H9 (cell line): ENCODE measurements at regions not wholly inside any gene's neighbourhood (a gene's known extent, or its start where the extent isn't known, plus 50 kb on each side); places are given as distances from the start of the nearest gene placed in this dataset.

Experiments
- DNase-seq: peaks from one replicate; pipeline ENCODE4 v3.0.0-alpha.2; 2017
- H2AFZ ChIP-seq: one replicate; pipeline ENCODE4 v1.6.1; 2013; ENCODE audit warnings: mild to moderate bottlenecking, low read length, control low read depth, moderate library complexity
- H2AK5ac ChIP-seq: 2 replicates; pipeline ENCODE4 v1.6.1; 2013; ENCODE audit warnings: low read length, control low read depth, mixed read lengths; ENCODE audit not compliant: insufficient read length
- H2BK120ac ChIP-seq: one replicate; pipeline ENCODE4 v1.6.1; 2013; ENCODE audit warnings: low read depth, mild to moderate bottlenecking, low read length, control low read depth, inconsistent platforms; ENCODE audit not compliant: poor library complexity, severe bottlenecking
- H2BK12ac ChIP-seq: 2 replicates; pipeline ENCODE4 v1.6.1; 2013; ENCODE audit warnings: low read length, control low read depth, mixed read lengths, low read depth; ENCODE audit not compliant: insufficient read length
- H2BK15ac ChIP-seq: 2 replicates; pipeline ENCODE4 v1.6.1; 2013; ENCODE audit warnings: low read depth, low read length, control low read depth
- H2BK20ac ChIP-seq: one replicate; pipeline ENCODE4 v1.6.1; 2013; ENCODE audit warnings: low read depth, mild to moderate bottlenecking, low read length, control low read depth, inconsistent platforms; ENCODE audit not compliant: poor library complexity, severe bottlenecking
- H2BK5ac ChIP-seq: 2 replicates; pipeline ENCODE4 v1.6.1; 2013; ENCODE audit warnings: low read length, control low read depth, mixed read lengths; ENCODE audit not compliant: insufficient read length
- H3K14ac ChIP-seq: 2 replicates; pipeline ENCODE4 v1.6.1; 2013; ENCODE audit warnings: low read length, control low read depth; ENCODE audit not compliant: insufficient read depth
- H3K18ac ChIP-seq: 2 replicates; pipeline ENCODE4 v1.6.1; 2013; ENCODE audit warnings: low read depth, mild to moderate bottlenecking, mixed read lengths, low read length, control low read depth; ENCODE audit not compliant: insufficient read length
- H3K23ac ChIP-seq: 2 replicates; pipeline ENCODE4 v1.6.1; 2013; ENCODE audit warnings: low read length, control low read depth, mixed read lengths, low read depth; ENCODE audit not compliant: insufficient read length
- H3K23me2 ChIP-seq: 2 replicates; pipeline ENCODE4 v1.6.1; 2013; ENCODE audit warnings: low read depth, mild to moderate bottlenecking, mixed read lengths, low read length, control low read depth; ENCODE audit not compliant: insufficient read length, poor library complexity, severe bottlenecking
- H3K27ac ChIP-seq: 2 replicates; pipeline ENCODE4 v1.5.1; 2013; ENCODE audit warnings: low read length, control low read depth, mixed read lengths, low read depth; ENCODE audit not compliant: insufficient read length
- H3K27me3 ChIP-seq: 2 replicates; pipeline ENCODE4 v1.6.1; 2013; ENCODE audit warnings: low read length, control low read depth, inconsistent platforms; ENCODE audit not compliant: insufficient read depth
- H3K4ac ChIP-seq: 2 replicates; pipeline ENCODE4 v1.6.1; 2013; ENCODE audit warnings: low read depth, mild to moderate bottlenecking, control low read depth, inconsistent platforms, low read length, moderate library complexity
- H3K4me1 ChIP-seq: 2 replicates; pipeline ENCODE4 v1.6.1; 2013; ENCODE audit warnings: low read length, control low read depth, inconsistent platforms; ENCODE audit not compliant: insufficient read depth
- H3K4me2 ChIP-seq: 2 replicates; pipeline ENCODE4 v1.6.1; 2013; ENCODE audit warnings: low read length, control low read depth, mixed read lengths; ENCODE audit not compliant: insufficient read length, insufficient read depth
- H3K56ac ChIP-seq: 2 replicates; pipeline ENCODE4 v1.6.1; 2013; ENCODE audit warnings: low read depth, mild to moderate bottlenecking, mixed read lengths, low read length, control low read depth; ENCODE audit not compliant: insufficient read length
- H3K79me1 ChIP-seq: 2 replicates; pipeline ENCODE4 v1.6.1; 2013; ENCODE audit warnings: low read depth, mild to moderate bottlenecking, moderate library complexity, low read length, control low read depth, inconsistent platforms; ENCODE audit not compliant: insufficient read depth, poor library complexity, severe bottlenecking
- H3K79me2 ChIP-seq: 2 replicates; pipeline ENCODE4 v1.6.1; 2013; ENCODE audit warnings: low read length, control low read depth, inconsistent platforms; ENCODE audit not compliant: insufficient read depth
- H3K9ac ChIP-seq: 2 replicates; pipeline ENCODE4 v1.6.1; 2013; ENCODE audit warnings: low read length, control low read depth, mixed read lengths; ENCODE audit not compliant: insufficient read length; ENCODE audit errors: extremely low read depth
- H3K9me3 ChIP-seq: one replicate; pipeline ENCODE4 v1.6.1; 2013; ENCODE audit warnings: low read depth, low read length, inconsistent platforms; ENCODE audit not compliant: control insufficient read depth
- H3T11ph ChIP-seq: one replicate; pipeline ENCODE4 v1.6.1; 2013; ENCODE audit warnings: mild to moderate bottlenecking, low read length, control low read depth, inconsistent platforms
- H4K20me1 ChIP-seq: one replicate; pipeline ENCODE4 v1.6.1; 2013; ENCODE audit not compliant: control insufficient read depth, insufficient read length, insufficient read depth
- H4K5ac ChIP-seq: 2 replicates; pipeline ENCODE4 v1.6.1; 2013; ENCODE audit warnings: low read depth, mild to moderate bottlenecking, mixed read lengths, low read length, control low read depth; ENCODE audit not compliant: insufficient read length
- H4K8ac ChIP-seq: replicated peaks from 2 replicates; pipeline ENCODE4 v1.6.1; 2013; ENCODE audit warnings: low read length, control low read depth, mixed read lengths, low read depth; ENCODE audit not compliant: insufficient read length
- H4K91ac ChIP-seq: 2 replicates; pipeline ENCODE4 v1.6.1; 2013; ENCODE audit warnings: low read depth, mild to moderate bottlenecking, moderate library complexity, mixed read lengths, low read length, control low read depth; ENCODE audit not compliant: insufficient read length
- H3K27ac Mint-ChIP-seq, 3 experiments: 2 replicates in 2 of 3; 3 replicates in 1 of 3; pipeline ENCODE4 v1.8.0; 2020 to 2021; ENCODE audit warnings: mixed read lengths in 3 of 3, mild to moderate bottlenecking in 1 of 3, moderate library complexity in 1 of 3
- H3K27me3 Mint-ChIP-seq: 2 replicates; pipeline ENCODE4 v1.8.0; 2021; ENCODE audit warnings: low read depth, mild to moderate bottlenecking, moderate library complexity, mixed read lengths
- H3K36me3 Mint-ChIP-seq, 3 experiments: 2 replicates in 2 of 3; 3 replicates in 1 of 3; pipeline ENCODE4 v1.8.0; 2020 to 2021; ENCODE audit warnings: low read depth in 3 of 3, mixed read lengths in 3 of 3; ENCODE audit not compliant: insufficient read depth in 1 of 3
- H3K4me1 Mint-ChIP-seq, 2 experiments: 2 replicates each; pipeline ENCODE4 v1.8.0; 2020; ENCODE audit warnings: mixed read lengths in 2 of 2
- H3K4me3 Mint-ChIP-seq, 2 experiments: 2 replicates in 1 of 2; 3 replicates in 1 of 2; pipeline ENCODE4 v1.8.0; 2020 to 2021; ENCODE audit warnings: mild to moderate bottlenecking in 2 of 2, mixed read lengths in 2 of 2, moderate library complexity in 1 of 2
- H3K9me3 Mint-ChIP-seq, 2 experiments: 2 replicates in 1 of 2; 3 replicates in 1 of 2; pipeline ENCODE4 v1.8.0; 2020; ENCODE audit warnings: mild to moderate bottlenecking in 2 of 2, mixed read lengths in 2 of 2, moderate library complexity in 1 of 2
- WGBS: extraction: QIAGEN DNeasy Blood & Tissue Kit; methylation state at CpG from one replicate; pipeline ENCODE4 v1.1.7; 2013; ENCODE audit warnings: missing lambda C conversion rate, low lambda C conversion rate, mixed read lengths; ENCODE audit not compliant: insufficient read length; ENCODE audit errors: extremely low coverage; 5-methylcytosine and 5-hydroxymethylcytosine counted together
- TF ChIP-seq, protein P1 (sequence below): fragments of 200-600 bp; sonication (generic); conservative IDR thresholded peaks from 3 replicates; pipeline ENCODE4 v1.8.0; 2021; ENCODE audit warnings: antibody characterized with exemption, mild to moderate bottlenecking

DNA sequence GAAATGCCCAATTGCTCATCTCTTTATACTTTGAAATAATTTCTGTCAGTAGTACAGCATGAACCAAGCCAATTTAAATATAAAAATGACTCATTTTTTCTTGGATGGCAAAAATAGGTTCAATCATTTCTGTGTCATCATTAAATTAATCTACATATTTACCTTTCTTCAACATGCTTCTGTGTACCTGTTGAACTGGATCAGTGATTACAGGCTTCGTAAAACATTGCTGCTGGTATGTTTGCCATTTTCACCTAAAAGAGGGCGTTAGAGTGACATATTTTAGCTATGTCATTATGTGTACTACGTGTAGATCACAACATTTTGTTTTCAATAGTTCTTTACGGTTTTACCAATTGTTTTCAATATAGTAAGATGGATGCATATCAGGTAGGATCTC is 340.5 kb upstream of the MAOA start:
- no CpG with 5 or more reads among the region's 4 CpGs for WGBS
- Histone ChIP-seq H3K4ac (no peak overlapping the region), H3K9ac (no peak overlapping the region), H3K79me1 (no peaks in the 10 kb centered on the region), H4K8ac (no peak overlapping the region), H3K27ac (no peak overlapping the region), H3K18ac (no peak overlapping the region), H3K27me3 (no peaks in the 10 kb centered on the region), H3K23ac (no peak overlapping the region), H2AFZ (no peak overlapping the region), H2BK12ac (no peak overlapping the region), H3T11ph (no peak overlapping the region), H4K20me1 (no peaks in the 10 kb centered on the region), H3K79me2 (no peaks in the 10 kb centered on the region), H2BK120ac (no peak overlapping the region), H2BK5ac (no peak overlapping the region), H3K56ac (no peak overlapping the region), H2BK20ac (no peak overlapping the region), H4K91ac (no peak overlapping the region), H3K23me2 (no peaks in the 10 kb centered on the region), H3K14ac (no peak overlapping the region), H3K4me2 (no peak overlapping the region), H2BK15ac (no peak overlapping the region), H2AK5ac (no peak overlapping the region), H4K5ac (no peak overlapping the region), H3K4me1 (no peaks in the 10 kb centered on the region), H3K9me3 (no peaks in the 10 kb centered on the region)
- Mint-ChIP-seq H3K36me3 (no peaks in the 10 kb centered on the region; a peak in 3 of 7 replicates), H3K27me3 (no peaks in the 10 kb centered on the region), H3K27ac (no peak overlapping the region), H3K4me1 (peaks cover 4 to 9% of the 10 kb centered on the region in 2 experiments; a peak in 3 of 4 replicates), H3K9me3 (peaks cover 3 to 27% of the 10 kb centered on the region in 2 experiments; a peak in 4 of 5 replicates), H3K4me3 (no peak overlapping the region)
- TF ChIP-seq, protein P1, sequence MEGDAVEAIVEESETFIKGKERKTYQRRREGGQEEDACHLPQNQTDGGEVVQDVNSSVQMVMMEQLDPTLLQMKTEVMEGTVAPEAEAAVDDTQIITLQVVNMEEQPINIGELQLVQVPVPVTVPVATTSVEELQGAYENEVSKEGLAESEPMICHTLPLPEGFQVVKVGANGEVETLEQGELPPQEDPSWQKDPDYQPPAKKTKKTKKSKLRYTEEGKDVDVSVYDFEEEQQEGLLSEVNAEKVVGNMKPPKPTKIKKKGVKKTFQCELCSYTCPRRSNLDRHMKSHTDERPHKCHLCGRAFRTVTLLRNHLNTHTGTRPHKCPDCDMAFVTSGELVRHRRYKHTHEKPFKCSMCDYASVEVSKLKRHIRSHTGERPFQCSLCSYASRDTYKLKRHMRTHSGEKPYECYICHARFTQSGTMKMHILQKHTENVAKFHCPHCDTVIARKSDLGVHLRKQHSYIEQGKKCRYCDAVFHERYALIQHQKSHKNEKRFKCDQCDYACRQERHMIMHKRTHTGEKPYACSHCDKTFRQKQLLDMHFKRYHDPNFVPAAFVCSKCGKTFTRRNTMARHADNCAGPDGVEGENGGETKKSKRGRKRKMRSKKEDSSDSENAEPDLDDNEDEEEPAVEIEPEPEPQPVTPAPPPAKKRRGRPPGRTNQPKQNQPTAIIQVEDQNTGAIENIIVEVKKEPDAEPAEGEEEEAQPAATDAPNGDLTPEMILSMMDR = no peak
- no peak for DNase-seq
